K562 (cell line): ENCODE measurements at regions not wholly inside any gene's neighbourhood (a gene's known extent, or its start where the extent isn't known, plus 50 kb on each side); places are given as distances from the start of the nearest gene placed in this dataset.

Source experiments
- ATAC-seq: fragments of 200-7000 bp; cut with Tn5 transposase; 3 replicates; pipeline ENCODE4 v1.9.1; 2020; ENCODE audit warnings: moderate library complexity
- BruUV-seq: library from RNA; stranded (reverse); fragments of 400-500 nt; replicated peaks from 2 replicates; lab custom pipeline; 2021; lab: Mats Ljungman, UMichigan
- CTCF ChIA-PET: fragments of 300-600 bp; formaldehyde crosslinking; extraction: SDS; loops from one replicate; lab custom pipeline; 2021; ENCODE audit warnings: low intra/inter-chr PET ratio; lab: Yijun Ruan, JAX
- POLR2A ChIA-PET: fragments of 300-600, 350-650 bp; sonication (Branson Sonifier 250); formaldehyde crosslinking; extraction: SDS; loops from one replicate; lab custom pipeline; 2021; ENCODE audit warnings: antibody characterized with exemption, inconsistent platforms; lab: Yijun Ruan, JAX
- DNase-seq, 4 experiments: peaks; one replicate each; pipeline versions ENCODE4 v3.0.0 to v3.0.0-alpha.2; 2011 to 2018; ENCODE audit warnings: low spot score in 3 of 4, mixed read lengths in 3 of 4; ENCODE audit errors: extremely low read depth in 1 of 4
- FAIRE-seq: peaks from 2 replicates; lab custom pipeline; 2011; peaks lifted over from hg19 to GRCh38; lab: Jason Lieb, UNC
- H2AFZ ChIP-seq: 2 replicates; pipeline ENCODE4 v1.6.0; 2011; ENCODE audit warnings: low read depth, low read length, control low read depth, inconsistent platforms
- H3K27ac ChIP-seq: fragments of 200-600 bp; 3 replicates; pipeline ENCODE4 v1.8.0; 2011; ENCODE audit warnings: low read depth, mild to moderate bottlenecking, control low read depth, inconsistent platforms, low read length, moderate library complexity, mixed read lengths; ENCODE audit errors: extremely low read depth
- H3K27me3 ChIP-seq, 2 experiments: fragments of 300-600 bp in 1 of 2; 2 replicates in 1 of 2; 3 replicates in 1 of 2; pipeline versions ENCODE4 v1.6.0 to v1.8.0; 2011; ENCODE audit warnings: inconsistent platforms in 2 of 2, low read length in 2 of 2, mild to moderate bottlenecking in 1 of 2, mixed read lengths in 1 of 2, moderate library complexity in 1 of 2; ENCODE audit not compliant: control insufficient read depth in 2 of 2, insufficient read depth in 2 of 2
- H3K36me3 ChIP-seq: fragments of 300-600 bp; 3 replicates; pipeline ENCODE4 v1.8.0; 2011; ENCODE audit warnings: mild to moderate bottlenecking, low read length, inconsistent platforms; ENCODE audit not compliant: control insufficient read depth, insufficient read depth
- H3K4me1 ChIP-seq, 2 experiments: fragments of 200-600 bp in 1 of 2; replicated peaks in 1 of 2; 2 replicates in 1 of 2; 3 replicates in 1 of 2; pipeline versions ENCODE4 v1.5.1 to v1.8.0; 2011; ENCODE audit warnings: inconsistent platforms in 2 of 2, low read length in 2 of 2, mild to moderate bottlenecking in 1 of 2, mixed read lengths in 1 of 2, moderate library complexity in 1 of 2; ENCODE audit not compliant: control insufficient read depth in 2 of 2, insufficient read depth in 2 of 2
- H3K4me2 ChIP-seq: 2 replicates; pipeline ENCODE4 v1.6.1; 2011; ENCODE audit warnings: low read length, control low read depth, inconsistent platforms, mixed read lengths; ENCODE audit not compliant: insufficient read depth
- H3K4me3 ChIP-seq: fragments of 200-600 bp; sonication (generic), shearing (Covaris generic); 2 replicates; pipeline ENCODE4 v1.5.1; 2016; ENCODE audit warnings: control low read depth, inconsistent platforms
- H3K79me2 ChIP-seq: fragments of 200-600 bp; 3 replicates; pipeline ENCODE4 v1.8.0; 2011; ENCODE audit warnings: low read length, inconsistent platforms; ENCODE audit not compliant: control insufficient read depth, insufficient read depth
- H3K9ac ChIP-seq, 2 experiments: 2 replicates each; pipeline versions ENCODE4 v1.6.0 to v1.6.1; 2011; ENCODE audit warnings: low read depth in 2 of 2, low read length in 2 of 2, control low read depth in 1 of 2, inconsistent platforms in 1 of 2, mild to moderate bottlenecking in 1 of 2, mixed read lengths in 1 of 2; ENCODE audit not compliant: insufficient read depth in 1 of 2
- H3K9me1 ChIP-seq: one replicate; pipeline ENCODE4 v1.6.0; 2011; ENCODE audit warnings: inconsistent platforms, mild to moderate bottlenecking, low read length, moderate library complexity; ENCODE audit not compliant: control insufficient read depth, insufficient read depth
- H3K9me3 ChIP-seq: replicated peaks from 2 replicates; pipeline ENCODE4 v1.5.1; 2011; ENCODE audit warnings: low read depth, low read length, inconsistent platforms; ENCODE audit not compliant: control insufficient read depth, insufficient read depth
- H4K20me1 ChIP-seq: replicated peaks from 2 replicates; pipeline ENCODE4 v1.6.1; 2011; ENCODE audit warnings: low read length, inconsistent platforms, mixed read lengths; ENCODE audit not compliant: control insufficient read depth, insufficient read depth
- ARHGAP35 ChIP-seq: fragments of 450-650 bp; IDR thresholded peaks from 2 replicates; pipeline ENCODE4 v1.6.1; 2018; ENCODE audit not compliant: partially characterized antibody
- CBX2 ChIP-seq: fragments of 200-600 bp; sonication (generic); IDR thresholded peaks from one replicate; pipeline ENCODE4 v1.6.1; 2012; ENCODE audit warnings: mild to moderate bottlenecking, low read length, inconsistent platforms; ENCODE audit not compliant: insufficient read depth, poor library complexity, severe bottlenecking
- CEBPB ChIP-seq: fragments of 450-650 bp; IDR thresholded peaks from 2 replicates; pipeline ENCODE4 v1.6.1; 2016; ENCODE audit warnings: missing genetic modification characterization, missing compliant biosample characterization
- ESRRB ChIP-seq: fragments of 250-450 bp; sonication (Bioruptor Pico); IDR thresholded peaks from 2 replicates; pipeline ENCODE4 v1.5.0; 2020; ENCODE audit warnings: mild to moderate bottlenecking, moderate library complexity, borderline replicate concordance
- FOXK2 ChIP-seq, 2 experiments: fragments of 450-650 bp; IDR thresholded peaks in 1 of 2; conservative IDR thresholded peaks in 1 of 2; 2 replicates each; pipeline ENCODE4 v1.6.1; 2016; ENCODE audit warnings: low read depth in 2 of 2, mild to moderate bottlenecking in 1 of 2
- PHF20 ChIP-seq: fragments of 450-650 bp; IDR thresholded peaks from 2 replicates; pipeline ENCODE4 v1.6.1; 2018; ENCODE audit not compliant: partially characterized antibody
- TGIF2 ChIP-seq: sonication (generic); formaldehyde crosslinking; IDR thresholded peaks from 2 replicates; pipeline ENCODE4 v1.8.1; 2022; ENCODE audit warnings: mild to moderate bottlenecking, missing genetic modification reagents, moderate library complexity
- ZBTB1 ChIP-seq: sonication (generic); formaldehyde crosslinking; IDR thresholded peaks from 2 replicates; pipeline ENCODE4 v1.8.1; 2023; ENCODE audit warnings: missing genetic modification reagents, low read depth, mild to moderate bottlenecking, borderline replicate concordance
- ZNF232 ChIP-seq: sonication (generic); formaldehyde crosslinking; IDR thresholded peaks from 2 replicates; pipeline ENCODE4 v1.8.0; 2022; ENCODE audit warnings: mild to moderate bottlenecking, missing genetic modification reagents
- ZNF507 ChIP-seq: conservative IDR thresholded peaks from 2 replicates; pipeline ENCODE4 v1.6.1; 2017; ENCODE audit warnings: missing genetic modification characterization, missing compliant biosample characterization
- WGBS: fragments of 100-300 bp; shearing (Covaris generic); methylation state at CpG from one replicate; pipeline ENCODE4 v1.1.6; 2016; ENCODE audit warnings: low coverage, mixed read lengths; ENCODE audit not compliant: insufficient coverage; ENCODE audit errors: missing lambda C conversion rate; 5-methylcytosine and 5-hydroxymethylcytosine counted together
- in situ Hi-C: fragments of 300-500 bp; cut with MboI; formaldehyde crosslinking; loops from 4 replicates; pipeline ENCODE4 v1.15.0; 2018; ENCODE audit warnings: inconsistent platforms, mixed read lengths
- intact Hi-C: fragments of 100-400 bp; cut with micrococcal nuclease; formaldehyde crosslinking; loops from 2 replicates; pipeline ENCODE4 v1.14.2; 2022
- TF ChIP-seq, protein P1 (sequence below): fragments of 250-450 bp; sonication (Bioruptor Pico); IDR thresholded peaks from 2 replicates; pipeline ENCODE4 v1.5.0; 2021
- TF ChIP-seq, protein P2 (sequence below): sonication (generic); formaldehyde crosslinking; IDR thresholded peaks from 2 replicates; pipeline ENCODE4 v1.8.1; 2023; ENCODE audit warnings: mild to moderate bottlenecking, missing genetic modification reagents
- TF ChIP-seq, protein P3 (sequence below): sonication (generic); formaldehyde crosslinking; IDR thresholded peaks from 2 replicates; pipeline ENCODE4 v1.9.0; 2022; ENCODE audit warnings: mild to moderate bottlenecking, missing genetic modification reagents
- TF ChIP-seq, protein P4 (sequence below): sonication (generic); formaldehyde crosslinking; IDR thresholded peaks from 2 replicates; pipeline ENCODE4 v1.4.0; 2020; ENCODE audit warnings: mild to moderate bottlenecking, missing genetic modification reagents

DNA sequence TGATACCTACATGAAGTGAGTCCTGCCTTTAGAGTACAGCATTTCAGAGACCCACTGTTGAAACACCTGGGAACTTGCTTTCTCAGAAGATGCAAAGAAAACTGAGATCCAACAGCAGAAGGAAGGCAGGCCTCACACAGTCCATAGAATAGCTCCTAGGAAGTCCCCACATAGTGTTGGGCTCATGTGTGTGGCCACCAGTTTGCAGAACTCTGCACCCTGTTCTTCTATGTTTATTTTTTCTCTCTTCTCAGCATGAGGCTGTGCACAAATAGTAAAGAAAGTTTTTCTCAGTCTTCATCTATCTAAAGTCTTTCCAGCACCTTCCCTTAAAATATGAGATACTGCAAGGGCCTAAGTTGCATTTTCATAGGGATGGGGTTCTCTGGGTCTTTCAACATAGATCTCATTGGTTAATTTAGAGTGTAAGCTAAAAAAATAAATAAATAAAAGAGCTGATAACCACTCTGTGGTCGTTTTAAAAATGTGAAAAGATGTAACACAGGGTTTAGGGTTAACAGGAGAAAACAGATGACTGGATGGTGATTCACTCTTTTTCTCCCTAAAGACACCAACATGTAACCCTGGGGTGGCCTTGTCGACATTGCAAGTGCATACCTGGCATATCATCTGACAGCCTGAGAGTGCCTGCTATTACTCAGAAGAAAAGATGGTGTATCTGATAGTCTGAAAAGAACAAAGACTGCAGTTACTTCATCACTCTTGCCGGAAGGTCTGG is 94.6 kb downstream of the ZC3H11B start:
- no peak for FAIRE-seq
- Histone ChIP-seq H3K36me3 (no peaks in the 10 kb centered on the region), H3K4me2 (no peak overlapping the region), H3K9ac (no peak overlapping the region), H3K27ac (no peak overlapping the region), H3K27me3 (no peaks in the 10 kb centered on the region), H3K9me3 (no peaks in the 10 kb centered on the region), H3K9me1 (no peaks in the 10 kb centered on the region), H3K4me3 (no peak overlapping the region), H2AFZ (no peak overlapping the region), H3K4me1 (no peaks in the 10 kb centered on the region), H3K79me2 (no peaks in the 10 kb centered on the region), H4K20me1 (no peaks in the 10 kb centered on the region)
- no TSS peak for BruUV-seq
- no peak for DNase-seq
- no peak for ATAC-seq
- intact Hi-C loops = no loop called here
- TF ChIP-seq, protein P1, sequence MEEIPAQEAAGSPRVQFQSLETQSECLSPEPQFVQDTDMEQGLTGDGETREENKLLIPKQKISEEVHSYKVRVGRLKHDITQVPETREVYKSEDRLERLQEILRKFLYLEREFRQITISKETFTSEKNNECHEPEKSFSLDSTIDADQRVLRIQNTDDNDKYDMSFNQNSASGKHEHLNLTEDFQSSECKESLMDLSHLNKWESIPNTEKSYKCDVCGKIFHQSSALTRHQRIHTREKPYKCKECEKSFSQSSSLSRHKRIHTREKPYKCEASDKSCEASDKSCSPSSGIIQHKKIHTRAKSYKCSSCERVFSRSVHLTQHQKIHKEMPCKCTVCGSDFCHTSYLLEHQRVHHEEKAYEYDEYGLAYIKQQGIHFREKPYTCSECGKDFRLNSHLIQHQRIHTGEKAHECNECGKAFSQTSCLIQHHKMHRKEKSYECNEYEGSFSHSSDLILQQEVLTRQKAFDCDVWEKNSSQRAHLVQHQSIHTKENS (CRISPR knock-in tag) = no peak
- no peak for TF ChIP-seq ESRRB (CRISPR knock-in tag)
- TF ChIP-seq ZNF232 (CRISPR knock-in tag) = no peak
- TF ChIP-seq, protein P2, sequence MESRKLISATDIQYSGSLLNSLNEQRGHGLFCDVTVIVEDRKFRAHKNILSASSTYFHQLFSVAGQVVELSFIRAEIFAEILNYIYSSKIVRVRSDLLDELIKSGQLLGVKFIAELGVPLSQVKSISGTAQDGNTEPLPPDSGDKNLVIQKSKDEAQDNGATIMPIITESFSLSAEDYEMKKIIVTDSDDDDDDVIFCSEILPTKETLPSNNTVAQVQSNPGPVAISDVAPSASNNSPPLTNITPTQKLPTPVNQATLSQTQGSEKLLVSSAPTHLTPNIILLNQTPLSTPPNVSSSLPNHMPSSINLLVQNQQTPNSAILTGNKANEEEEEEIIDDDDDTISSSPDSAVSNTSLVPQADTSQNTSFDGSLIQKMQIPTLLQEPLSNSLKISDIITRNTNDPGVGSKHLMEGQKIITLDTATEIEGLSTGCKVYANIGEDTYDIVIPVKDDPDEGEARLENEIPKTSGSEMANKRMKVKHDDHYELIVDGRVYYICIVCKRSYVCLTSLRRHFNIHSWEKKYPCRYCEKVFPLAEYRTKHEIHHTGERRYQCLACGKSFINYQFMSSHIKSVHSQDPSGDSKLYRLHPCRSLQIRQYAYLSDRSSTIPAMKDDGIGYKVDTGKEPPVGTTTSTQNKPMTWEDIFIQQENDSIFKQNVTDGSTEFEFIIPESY = no peak
- no peak for TF ChIP-seq PHF20
- TF ChIP-seq TGIF2 (CRISPR knock-in tag) = no peak
- TF ChIP-seq ZNF507 (tag) = no peak
- no peak for TF ChIP-seq CBX2
- no peak for TF ChIP-seq ARHGAP35
- TF ChIP-seq FOXK2 (conservative IDR thresholded peaks at IDR 0.05 in 1 of 2, IDR thresholded peaks at IDR 0.05 in 1 of 2; ENCODE audit: low read depth in 2 of 2) = no peak
- TF ChIP-seq ZBTB1 = no peak
- TF ChIP-seq, protein P3, sequence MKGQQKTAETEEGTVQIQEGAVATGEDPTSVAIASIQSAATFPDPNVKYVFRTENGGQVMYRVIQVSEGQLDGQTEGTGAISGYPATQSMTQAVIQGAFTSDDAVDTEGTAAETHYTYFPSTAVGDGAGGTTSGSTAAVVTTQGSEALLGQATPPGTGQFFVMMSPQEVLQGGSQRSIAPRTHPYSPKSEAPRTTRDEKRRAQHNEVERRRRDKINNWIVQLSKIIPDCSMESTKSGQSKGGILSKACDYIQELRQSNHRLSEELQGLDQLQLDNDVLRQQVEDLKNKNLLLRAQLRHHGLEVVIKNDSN = no peak
- TF ChIP-seq CEBPB (tag) = no peak
- TF ChIP-seq, protein P4, sequence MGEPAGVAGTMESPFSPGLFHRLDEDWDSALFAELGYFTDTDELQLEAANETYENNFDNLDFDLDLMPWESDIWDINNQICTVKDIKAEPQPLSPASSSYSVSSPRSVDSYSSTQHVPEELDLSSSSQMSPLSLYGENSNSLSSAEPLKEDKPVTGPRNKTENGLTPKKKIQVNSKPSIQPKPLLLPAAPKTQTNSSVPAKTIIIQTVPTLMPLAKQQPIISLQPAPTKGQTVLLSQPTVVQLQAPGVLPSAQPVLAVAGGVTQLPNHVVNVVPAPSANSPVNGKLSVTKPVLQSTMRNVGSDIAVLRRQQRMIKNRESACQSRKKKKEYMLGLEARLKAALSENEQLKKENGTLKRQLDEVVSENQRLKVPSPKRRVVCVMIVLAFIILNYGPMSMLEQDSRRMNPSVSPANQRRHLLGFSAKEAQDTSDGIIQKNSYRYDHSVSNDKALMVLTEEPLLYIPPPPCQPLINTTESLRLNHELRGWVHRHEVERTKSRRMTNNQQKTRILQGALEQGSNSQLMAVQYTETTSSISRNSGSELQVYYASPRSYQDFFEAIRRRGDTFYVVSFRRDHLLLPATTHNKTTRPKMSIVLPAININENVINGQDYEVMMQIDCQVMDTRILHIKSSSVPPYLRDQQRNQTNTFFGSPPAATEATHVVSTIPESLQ (CRISPR knock-in tag) = no peak
- WGBS = 0% methylated on average over 3 of the region's 3 CpGs
- in situ Hi-C loops = no loop called here
- ChIA-PET POLR2A (no interaction called here), CTCF (no interaction called here)
